ENCODE measurements at regions not wholly inside any gene's neighbourhood (a gene's known extent, or its start where the extent isn't known, plus 50 kb on each side); places are given as distances from the start of the nearest gene placed in this dataset.
"Not testable (repeated sequence)": the region's sequence is repeated elsewhere in the genome, so short reads cannot be mapped to it uniquely, and the experiment has no call there.

GRCh38 chr22:19662049-19662684, 52.1 kb upstream of the SEPTIN5 start:
- DNase-seq (ENCODE audit: low spot score): not testable (repeated sequence)

GRCh38 chr22:19663286-19663815, 51.0 kb upstream of the SEPTIN5 start:
- DNase-seq (ENCODE audit: low spot score): no peak

- no peak for DNase-seq (ENCODE audit: low spot score)
Observed at GRCh38 chr22:19663821-19664355, 50.4 kb upstream of the SEPTIN5 start.

GRCh38 chr22:19664406-19664805, 49.9 kb upstream of the SEPTIN5 start:
- no peak for DNase-seq (ENCODE audit: low spot score)

All from CD4-positive, alpha-beta T cell treated with Interleukin-6 at 100 ng/mL for 8 hours (primary cell).